Omental fat pad (tissue), 3 donors: ENCODE measurements at regions not wholly inside any gene's neighbourhood (a gene's known extent, or its start where the extent isn't known, plus 50 kb on each side); places are given as distances from the start of the nearest gene placed in this dataset.

Source experiments
- ATAC-seq: fragments of 150-250 bp; one replicate; pipeline ENCODE4 v1.9.1; 2016; ENCODE audit warnings: mild to moderate bottlenecking, moderate library complexity; ENCODE audit not compliant: low FRiP score
- DNase-seq: peaks from one replicate; pipeline ENCODE4 v3.0.0-alpha.2; 2019; ENCODE audit warnings: low spot score
- CTCF ChIP-seq, 3 donors: fragments of 450-650 bp; IDR thresholded peaks; one replicate each; pipeline ENCODE4 v1.5.1; 2016 to 2017; ENCODE audit warnings: antibody characterized with exemption in 3 of 3, mild to moderate bottlenecking in 3 of 3, moderate library complexity in 2 of 3

- no peak for ATAC-seq
- DNase-seq, result no peak
- no peak for TF ChIP-seq CTCF (IDR thresholded peaks at IDR 0.05)
Measured at GRCh38 chr13:22422712-22423111, 751.8 kb downstream of the FGF9 start.

DNA sequence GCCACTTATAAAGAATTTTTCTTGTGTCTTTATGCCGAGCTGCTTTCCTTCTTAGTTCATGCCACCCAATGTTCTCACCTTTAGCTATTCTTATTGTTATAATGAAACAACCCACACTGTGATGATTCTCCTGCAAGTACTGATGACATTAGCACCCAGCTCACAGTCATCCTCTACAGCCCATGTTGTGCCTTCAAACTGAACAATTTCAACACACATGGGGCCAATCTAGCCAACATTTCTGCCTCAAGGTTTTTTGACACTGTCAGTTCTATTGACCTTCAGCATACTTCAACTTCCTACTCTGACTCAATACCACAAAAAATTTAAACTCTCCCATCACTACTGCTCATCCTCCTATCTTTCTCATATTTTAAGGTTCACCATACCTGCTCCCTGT lies 752.4 kb downstream of the FGF9 start:
- no peak for TF ChIP-seq CTCF (IDR thresholded peaks at IDR 0.05)
- ATAC-seq (no peak), DNase-seq (no peak)

- ATAC-seq (no peak), DNase-seq (no peak)
- no peak for TF ChIP-seq CTCF (IDR thresholded peaks at IDR 0.05)
Measured at GRCh38 chr13:22425087-22425486, 754.2 kb downstream of the FGF9 start.

DNA sequence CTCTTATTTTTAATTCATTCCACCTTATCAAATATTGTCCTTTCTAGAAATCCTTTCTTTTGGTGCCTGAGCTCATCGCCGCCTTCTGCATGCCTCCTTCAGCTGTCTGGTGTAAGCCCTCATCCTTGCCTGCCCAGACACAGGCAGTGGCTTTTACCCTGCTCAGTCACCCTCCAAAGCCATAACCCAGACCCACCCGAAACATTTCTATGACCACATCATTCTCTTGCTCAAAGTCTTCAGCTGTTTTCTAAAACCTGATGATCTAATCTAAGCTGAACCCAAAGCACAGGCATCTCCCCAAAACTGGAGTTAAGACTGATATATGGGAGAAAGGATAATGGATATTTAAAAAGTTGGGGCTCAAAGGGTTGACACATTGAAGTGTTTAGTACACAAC lies 753.7 kb upstream of the SGCG start:
- no peak for DNase-seq
- no peak for ATAC-seq
- no peak for TF ChIP-seq CTCF (IDR thresholded peaks at IDR 0.05)

DNA sequence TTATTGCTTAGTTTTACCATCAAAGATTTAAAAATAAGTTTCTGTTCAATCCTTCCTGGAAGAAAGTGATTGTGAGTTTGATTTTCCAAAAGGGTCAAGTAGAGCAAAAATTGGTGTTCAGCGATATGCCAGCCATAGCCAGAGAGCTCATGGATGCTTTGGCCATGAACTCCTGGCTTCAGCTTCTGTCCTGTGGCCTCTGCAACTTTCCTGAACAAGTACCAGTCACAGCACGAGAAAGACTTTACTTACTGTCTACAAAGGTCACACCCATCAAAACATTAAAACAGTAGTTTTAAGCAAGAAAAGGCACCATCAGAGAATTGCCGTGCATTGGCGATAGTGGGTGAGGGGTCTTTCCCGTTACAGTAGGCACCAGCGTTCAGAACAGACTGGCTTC lies 753.0 kb upstream of the SGCG start:
- TF ChIP-seq CTCF (IDR thresholded peaks at IDR 0.05), result no peak
- DNase-seq (no peak), ATAC-seq (no peak)

DNA sequence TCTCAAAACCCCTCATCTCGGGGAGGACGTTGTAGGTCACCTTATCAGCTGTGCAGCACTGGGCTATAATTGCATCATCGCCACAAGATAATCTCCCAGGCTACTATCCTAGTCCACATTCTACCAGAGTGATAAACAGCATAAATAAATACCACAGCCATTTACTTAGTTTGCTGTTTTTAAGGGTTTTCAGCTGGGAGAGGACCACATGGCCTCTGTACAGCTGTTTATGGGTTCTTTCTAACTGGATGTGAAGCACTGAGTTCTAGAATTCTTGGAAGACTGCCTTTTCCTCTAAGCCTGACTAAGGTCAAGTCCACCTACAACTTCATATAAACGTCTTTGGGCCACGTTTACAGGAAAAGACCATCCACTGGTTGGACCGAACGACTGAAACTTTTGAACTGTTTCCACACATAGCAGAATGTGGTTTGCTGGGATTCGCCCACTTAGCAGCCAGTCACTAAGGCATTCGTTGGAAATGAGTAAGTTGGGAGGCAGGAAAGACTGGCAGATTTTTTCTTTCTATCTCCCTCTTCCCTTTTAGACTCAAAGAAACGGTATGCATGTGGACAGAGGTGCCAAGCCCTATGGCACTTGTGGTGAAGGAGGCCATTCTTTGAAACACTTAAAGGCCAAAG lies 752.5 kb upstream of the SGCG start:
- ATAC-seq (peak; percentile 90), DNase-seq (no peak)
- TF ChIP-seq CTCF (IDR thresholded peaks at IDR 0.05), result no peak

DNA sequence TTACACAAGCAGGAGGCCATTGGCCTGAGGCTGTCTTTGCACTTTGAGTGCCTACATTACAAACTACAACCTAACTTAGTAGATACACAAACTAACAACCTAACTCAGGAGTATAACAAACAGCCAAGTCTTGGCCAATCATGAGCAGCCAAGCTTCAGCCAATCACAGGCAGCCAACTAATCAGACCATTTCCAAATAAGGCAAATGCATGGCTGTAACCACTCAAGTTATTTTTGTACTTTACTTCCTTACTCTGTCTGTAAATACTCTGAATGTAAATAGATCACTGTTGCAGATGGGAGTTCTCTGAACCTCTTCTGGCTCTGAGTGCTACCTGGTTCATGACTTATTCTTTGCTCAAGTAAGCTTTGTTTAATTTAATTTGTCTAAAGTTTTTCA lies 748.1 kb upstream of the SGCG start:
- ATAC-seq, result no peak
- TF ChIP-seq CTCF (IDR thresholded peaks at IDR 0.05), result no peak
- DNase-seq, result no peak
